Hepatocyte (in vitro differentiated cells): ENCODE measurements at regions not wholly inside any gene's neighbourhood (a gene's known extent, or its start where the extent isn't known, plus 50 kb on each side); places are given as distances from the start of the nearest gene placed in this dataset.

Experiments used
- EZH2 ChIP-seq: fragments of 200-600 bp; sonication (generic); IDR thresholded peaks from 2 replicates; pipeline ENCODE4 v1.6.1; 2016; ENCODE audit warnings: antibody characterized with exemption, mild to moderate bottlenecking, borderline replicate concordance
- EZH2phosphoT487 ChIP-seq: fragments of 200-600 bp; sonication (generic); IDR thresholded peaks from one replicate; pipeline ENCODE4 v1.6.1; 2018; ENCODE audit warnings: antibody characterized with exemption, mild to moderate bottlenecking, low read depth, moderate library complexity; ENCODE audit not compliant: unreplicated experiment, severe bottlenecking
- TF ChIP-seq, protein P1 (sequence below): fragments of 200-600 bp; sonication (generic); IDR thresholded peaks from 2 replicates; pipeline ENCODE4 v1.5.1; 2016; ENCODE audit warnings: antibody characterized with exemption, mild to moderate bottlenecking; ENCODE audit not compliant: poor library complexity

- TF ChIP-seq, protein P1, sequence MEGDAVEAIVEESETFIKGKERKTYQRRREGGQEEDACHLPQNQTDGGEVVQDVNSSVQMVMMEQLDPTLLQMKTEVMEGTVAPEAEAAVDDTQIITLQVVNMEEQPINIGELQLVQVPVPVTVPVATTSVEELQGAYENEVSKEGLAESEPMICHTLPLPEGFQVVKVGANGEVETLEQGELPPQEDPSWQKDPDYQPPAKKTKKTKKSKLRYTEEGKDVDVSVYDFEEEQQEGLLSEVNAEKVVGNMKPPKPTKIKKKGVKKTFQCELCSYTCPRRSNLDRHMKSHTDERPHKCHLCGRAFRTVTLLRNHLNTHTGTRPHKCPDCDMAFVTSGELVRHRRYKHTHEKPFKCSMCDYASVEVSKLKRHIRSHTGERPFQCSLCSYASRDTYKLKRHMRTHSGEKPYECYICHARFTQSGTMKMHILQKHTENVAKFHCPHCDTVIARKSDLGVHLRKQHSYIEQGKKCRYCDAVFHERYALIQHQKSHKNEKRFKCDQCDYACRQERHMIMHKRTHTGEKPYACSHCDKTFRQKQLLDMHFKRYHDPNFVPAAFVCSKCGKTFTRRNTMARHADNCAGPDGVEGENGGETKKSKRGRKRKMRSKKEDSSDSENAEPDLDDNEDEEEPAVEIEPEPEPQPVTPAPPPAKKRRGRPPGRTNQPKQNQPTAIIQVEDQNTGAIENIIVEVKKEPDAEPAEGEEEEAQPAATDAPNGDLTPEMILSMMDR, result no peak
- TF ChIP-seq EZH2 (no peak), EZH2phosphoT487 (no peak)
Measured at GRCh38 chr4:180418819-180419531, 1824.2 kb upstream of the TENM3 start.
